Tibial artery (tissue), 4 donors: ENCODE measurements at regions not wholly inside any gene's neighbourhood (a gene's known extent, or its start where the extent isn't known, plus 50 kb on each side); places are given as distances from the start of the nearest gene placed in this dataset.

Source experiments
- DNase-seq, 2 donors: peaks; one replicate each; pipeline ENCODE4 v3.0.0-alpha.2; 2019
- H3K27ac ChIP-seq, 2 donors: fragments of 200-600 bp; sonication (generic) in 1 of 2; 1 replicate in 1 of 2; 2 replicates in 1 of 2; pipeline ENCODE4 v1.5.1; 2018 to 2019; ENCODE audit warnings: mild to moderate bottlenecking in 1 of 2
- H3K27me3 ChIP-seq, 2 donors: fragments of 200-600 bp; sonication (generic) in 1 of 2; one replicate each; pipeline versions ENCODE4 v1.5.1 to v1.6.0; 2016 to 2019
- H3K36me3 ChIP-seq, 3 donors: fragments of 200-600 bp; sonication (generic) in 2 of 3; one replicate each; pipeline ENCODE4 v1.5.1; 2016 to 2019; ENCODE audit warnings: mild to moderate bottlenecking in 2 of 3
- H3K4me1 ChIP-seq, 4 donors: fragments of 200-600 bp; sonication (generic) in 2 of 4; 1 replicate in 3 of 4; 2 replicates in 1 of 4; pipeline ENCODE4 v1.5.1; 2016 to 2019
- H3K4me3 ChIP-seq, 2 donors: fragments of 200-600 bp; sonication (generic) in 1 of 2; 1 replicate in 1 of 2; 2 replicates in 1 of 2; pipeline ENCODE4 v1.5.1; 2018 to 2019; ENCODE audit warnings: mild to moderate bottlenecking in 2 of 2
- H3K9me3 ChIP-seq, 3 donors: fragments of 200-600 bp; sonication (generic) in 1 of 3; one replicate each; pipeline ENCODE4 v1.5.1; 2016 to 2019
- CTCF ChIP-seq, 2 experiments: fragments of 200-600 bp in 1 of 2; fragments of 450-650 bp in 1 of 2; IDR thresholded peaks; one replicate each; pipeline ENCODE4 v1.5.1; 2017 to 2019; ENCODE audit warnings: antibody characterized with exemption in 2 of 2, mild to moderate bottlenecking in 1 of 2, moderate library complexity in 1 of 2
- intact Hi-C: fragments of 100-400 bp; cut with DNase I; formaldehyde crosslinking; loops from one replicate; pipeline ENCODE4 v1.15.0; 2023; ENCODE audit warnings: low total_unique reads

- H3K4me3 ChIP-seq = no peak overlapping the region
- H3K4me1 ChIP-seq = no peaks in the 10 kb centered on the region
- H3K36me3 ChIP-seq = no peaks in the 10 kb centered on the region
- H3K27ac ChIP-seq = no peak overlapping the region
- intact Hi-C loops = no loop called here
- DNase-seq = no peak
- H3K9me3 ChIP-seq = no peaks in the 10 kb centered on the region
- TF ChIP-seq CTCF (IDR thresholded peaks at IDR 0.05) = no peak
- H3K27me3 ChIP-seq = no peaks in the 10 kb centered on the region
These were observed 487.0 kb upstream of the FANCL start for GRCh38 chr2:58727981-58728656.

- Histone ChIP-seq H3K9me3 (no peaks in the 10 kb centered on the region), H3K27ac (no peak overlapping the region), H3K4me3 (no peak overlapping the region), H3K27me3 (no peaks in the 10 kb centered on the region), H3K36me3 (no peaks in the 10 kb centered on the region), H3K4me1 (no peaks in the 10 kb centered on the region)
- DNase-seq = no peak
- intact Hi-C loops = no loop called here
- no peak for TF ChIP-seq CTCF (IDR thresholded peaks at IDR 0.05)
These were observed 480.9 kb upstream of the FANCL start for GRCh38 chr2:58721912-58722591.

- intact Hi-C loops = no loop called here
- no peak overlapping the region for H3K27ac ChIP-seq
- H3K4me1 ChIP-seq = no peaks in the 10 kb centered on the region
- H3K27me3 ChIP-seq = no peaks in the 10 kb centered on the region
- H3K4me3 ChIP-seq = no peak overlapping the region
- no peak for DNase-seq
- no peaks in the 10 kb centered on the region for H3K36me3 ChIP-seq
- no peak for TF ChIP-seq CTCF (IDR thresholded peaks at IDR 0.05)
- no peaks in the 10 kb centered on the region for H3K9me3 ChIP-seq
These were observed 479.9 kb upstream of the FANCL start for GRCh38 chr2:58720770-58721697.

- no peak for DNase-seq
- no peaks in the 10 kb centered on the region for H3K4me1 ChIP-seq
- H3K36me3 ChIP-seq = no peaks in the 10 kb centered on the region
- H3K27ac ChIP-seq = no peak overlapping the region
- no peaks in the 10 kb centered on the region for H3K9me3 ChIP-seq
- H3K27me3 ChIP-seq = no peaks in the 10 kb centered on the region
- TF ChIP-seq CTCF (IDR thresholded peaks at IDR 0.05) = no peak
- no peak overlapping the region for H3K4me3 ChIP-seq
- intact Hi-C loops = no loop called here
These were observed 479.1 kb upstream of the FANCL start for GRCh38 chr2:58720033-58720769.

- no peaks in the 10 kb centered on the region for H3K36me3 ChIP-seq
- intact Hi-C loops = no loop called here
- no peak for TF ChIP-seq CTCF (IDR thresholded peaks at IDR 0.05)
- no peak overlapping the region for H3K4me3 ChIP-seq
- no peaks in the 10 kb centered on the region for H3K27me3 ChIP-seq
- H3K4me1 ChIP-seq = no peaks in the 10 kb centered on the region
- no peak for DNase-seq
- H3K27ac ChIP-seq = no peak overlapping the region
- no peaks in the 10 kb centered on the region for H3K9me3 ChIP-seq
These were observed 474.2 kb upstream of the FANCL start for GRCh38 chr2:58715344-58715743.
